ENCODE measurements at regions not wholly inside any gene's neighbourhood (a gene's known extent, or its start where the extent isn't known, plus 50 kb on each side); places are given as distances from the start of the nearest gene placed in this dataset.

DNA sequence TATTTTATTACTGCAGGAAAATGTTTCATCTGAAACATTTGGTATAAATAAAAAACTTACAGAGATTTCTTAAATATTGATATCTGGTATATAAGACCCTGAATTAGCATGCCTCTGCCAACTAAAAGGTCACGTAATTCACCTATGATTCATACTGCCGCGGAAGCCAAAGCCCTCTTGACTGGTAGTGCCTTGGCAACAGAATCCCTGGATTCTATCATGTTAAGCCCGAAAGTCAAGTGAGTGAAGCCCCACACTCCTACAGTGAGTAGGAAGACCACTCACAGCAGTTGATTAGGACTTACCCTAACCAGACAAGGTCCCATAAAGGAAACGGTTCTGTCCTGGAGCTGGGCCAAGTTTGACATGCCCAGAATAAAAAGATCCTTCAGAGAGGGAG lies 175.6 kb upstream of the NREP start:
- TF ChIP-seq, protein P1, sequence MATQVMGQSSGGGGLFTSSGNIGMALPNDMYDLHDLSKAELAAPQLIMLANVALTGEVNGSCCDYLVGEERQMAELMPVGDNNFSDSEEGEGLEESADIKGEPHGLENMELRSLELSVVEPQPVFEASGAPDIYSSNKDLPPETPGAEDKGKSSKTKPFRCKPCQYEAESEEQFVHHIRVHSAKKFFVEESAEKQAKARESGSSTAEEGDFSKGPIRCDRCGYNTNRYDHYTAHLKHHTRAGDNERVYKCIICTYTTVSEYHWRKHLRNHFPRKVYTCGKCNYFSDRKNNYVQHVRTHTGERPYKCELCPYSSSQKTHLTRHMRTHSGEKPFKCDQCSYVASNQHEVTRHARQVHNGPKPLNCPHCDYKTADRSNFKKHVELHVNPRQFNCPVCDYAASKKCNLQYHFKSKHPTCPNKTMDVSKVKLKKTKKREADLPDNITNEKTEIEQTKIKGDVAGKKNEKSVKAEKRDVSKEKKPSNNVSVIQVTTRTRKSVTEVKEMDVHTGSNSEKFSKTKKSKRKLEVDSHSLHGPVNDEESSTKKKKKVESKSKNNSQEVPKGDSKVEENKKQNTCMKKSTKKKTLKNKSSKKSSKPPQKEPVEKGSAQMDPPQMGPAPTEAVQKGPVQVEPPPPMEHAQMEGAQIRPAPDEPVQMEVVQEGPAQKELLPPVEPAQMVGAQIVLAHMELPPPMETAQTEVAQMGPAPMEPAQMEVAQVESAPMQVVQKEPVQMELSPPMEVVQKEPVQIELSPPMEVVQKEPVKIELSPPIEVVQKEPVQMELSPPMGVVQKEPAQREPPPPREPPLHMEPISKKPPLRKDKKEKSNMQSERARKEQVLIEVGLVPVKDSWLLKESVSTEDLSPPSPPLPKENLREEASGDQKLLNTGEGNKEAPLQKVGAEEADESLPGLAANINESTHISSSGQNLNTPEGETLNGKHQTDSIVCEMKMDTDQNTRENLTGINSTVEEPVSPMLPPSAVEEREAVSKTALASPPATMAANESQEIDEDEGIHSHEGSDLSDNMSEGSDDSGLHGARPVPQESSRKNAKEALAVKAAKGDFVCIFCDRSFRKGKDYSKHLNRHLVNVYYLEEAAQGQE (IDR thresholded peaks at IDR 0.05; ENCODE audit: insufficient replicate concordance, low read depth), result no peak
- TF ChIP-seq CTCF (IDR thresholded peaks at IDR 0.05; ENCODE audit: insufficient read depth, low read length), result no peak
